Breast epithelium (tissue), 4 donors: ENCODE measurements at regions not wholly inside any gene's neighbourhood (a gene's known extent, or its start where the extent isn't known, plus 50 kb on each side); places are given as distances from the start of the nearest gene placed in this dataset.

Experiments
- DNase-seq, 2 donors: peaks; one replicate each; pipeline ENCODE4 v3.0.0-alpha.2; 2019; ENCODE audit warnings: low spot score in 2 of 2
- H3K27ac ChIP-seq, 2 donors: fragments of 200-600 bp; sonication (generic) in 1 of 2; one replicate each; pipeline ENCODE4 v1.5.1; 2016 to 2019; ENCODE audit warnings: mild to moderate bottlenecking in 1 of 2
- H3K27me3 ChIP-seq, 2 donors: fragments of 200-600 bp; sonication (generic) in 1 of 2; one replicate each; pipeline versions ENCODE4 v1.5.1 to v1.6.0; 2017 to 2019; ENCODE audit warnings: control low read depth in 1 of 2, mild to moderate bottlenecking in 1 of 2
- H3K36me3 ChIP-seq: fragments of 200-600 bp; one replicate; pipeline ENCODE4 v1.5.1; 2019
- H3K4me1 ChIP-seq, 2 donors: fragments of 200-600 bp; sonication (generic); one replicate each; pipeline ENCODE4 v1.5.1; 2016 to 2019; ENCODE audit warnings: control low read depth in 1 of 2
- H3K4me3 ChIP-seq, 3 donors: fragments of 200-600 bp; sonication (generic); 1 replicate in 2 of 3; 2 replicates in 1 of 3; pipeline ENCODE4 v1.5.1; 2016 to 2019; ENCODE audit warnings: mild to moderate bottlenecking in 3 of 3, moderate library complexity in 2 of 3
- H3K9me3 ChIP-seq, 2 donors: fragments of 200-600 bp; sonication (generic) in 1 of 2; one replicate each; pipeline ENCODE4 v1.5.1; 2016 to 2019; ENCODE audit warnings: control low read depth in 1 of 2
- CTCF ChIP-seq, 3 donors: fragments of 450-650 bp; IDR thresholded peaks; one replicate each; pipeline ENCODE4 v1.5.1; 2016 to 2017; ENCODE audit warnings: antibody characterized with exemption in 3 of 3, mild to moderate bottlenecking in 3 of 3, moderate library complexity in 3 of 3
- POLR2A ChIP-seq: fragments of 450-650 bp; IDR thresholded peaks from one replicate; pipeline ENCODE4 v1.6.1; 2016; ENCODE audit warnings: antibody characterized with exemption, mild to moderate bottlenecking, moderate library complexity
- POLR2AphosphoS5 ChIP-seq, 3 donors: sonication (generic); formaldehyde crosslinking; IDR thresholded peaks; one replicate each; pipeline ENCODE4 v1.6.1; 2017; ENCODE audit warnings: antibody characterized with exemption in 3 of 3
- intact Hi-C: fragments of 100-400 bp; cut with DNase I; formaldehyde crosslinking; loops from one replicate; pipeline ENCODE4 v1.15.1; 2023; ENCODE audit warnings: low total_unique reads

GRCh38 chr3:146830231-146830630 is 225.1 kb upstream of the PLSCR5 start:
- H3K4me3 ChIP-seq, result no peak overlapping the region
- H3K27ac ChIP-seq, result no peak overlapping the region
- H3K9me3 ChIP-seq, result no peaks in the 10 kb centered on the region
- H3K36me3 ChIP-seq, result no peaks in the 10 kb centered on the region
- TF ChIP-seq POLR2AphosphoS5 (IDR thresholded peaks at IDR 0.05) (no peak), CTCF (IDR thresholded peaks at IDR 0.05) (no peak), POLR2A (no peak)
- no peaks in the 10 kb centered on the region for H3K4me1 ChIP-seq
- intact Hi-C loops, result no loop called here
- DNase-seq, result no peak
- no peaks in the 10 kb centered on the region for H3K27me3 ChIP-seq

GRCh38 chr3:146827836-146828235 is 222.7 kb upstream of the PLSCR5 start:
- Histone ChIP-seq H3K4me3 (no peak overlapping the region), H3K36me3 (no peaks in the 10 kb centered on the region), H3K27ac (no peak overlapping the region), H3K4me1 (no peaks in the 10 kb centered on the region), H3K27me3 (no peaks in the 10 kb centered on the region), H3K9me3 (no peaks in the 10 kb centered on the region)
- DNase-seq, result no peak
- no peak for TF ChIP-seq CTCF (IDR thresholded peaks at IDR 0.05)
- intact Hi-C loops, result no loop called here

GRCh38 chr3:146823622-146824021 is 218.5 kb upstream of the PLSCR5 start:
- H3K27me3 ChIP-seq, result no peaks in the 10 kb centered on the region
- no peaks in the 10 kb centered on the region for H3K9me3 ChIP-seq
- no peak overlapping the region for H3K27ac ChIP-seq
- H3K4me1 ChIP-seq, result no peaks in the 10 kb centered on the region
- DNase-seq, result no peak
- H3K36me3 ChIP-seq, result no peaks in the 10 kb centered on the region
- intact Hi-C loops, result no loop called here
- H3K4me3 ChIP-seq, result no peak overlapping the region
- TF ChIP-seq CTCF (IDR thresholded peaks at IDR 0.05) (no peak), POLR2AphosphoS5 (IDR thresholded peaks at IDR 0.05) (no peak), POLR2A (no peak)

- H3K27me3 ChIP-seq, result no peaks in the 10 kb centered on the region
- H3K4me3 ChIP-seq, result no peak overlapping the region
- no peaks in the 10 kb centered on the region for H3K4me1 ChIP-seq
- no peaks in the 10 kb centered on the region for H3K9me3 ChIP-seq
- DNase-seq, result no peak
- TF ChIP-seq CTCF (IDR thresholded peaks at IDR 0.05) (no peak), POLR2AphosphoS5 (IDR thresholded peaks at IDR 0.05) (no peak), POLR2A (no peak)
- H3K27ac ChIP-seq, result no peak overlapping the region
- H3K36me3 ChIP-seq, result no peaks in the 10 kb centered on the region
- intact Hi-C loops, result no loop called here
These were observed 213.7 kb upstream of the PLSCR5 start for GRCh38 chr3:146818866-146819265.

- Histone ChIP-seq H3K4me3 (no peak overlapping the region), H3K36me3 (no peaks in the 10 kb centered on the region), H3K27ac (no peak overlapping the region), H3K27me3 (no peaks in the 10 kb centered on the region), H3K4me1 (no peaks in the 10 kb centered on the region), H3K9me3 (no peaks in the 10 kb centered on the region)
- no peak for DNase-seq
- intact Hi-C loops, result no loop called here
- TF ChIP-seq POLR2AphosphoS5 (IDR thresholded peaks at IDR 0.05) (no peak), POLR2A (no peak), CTCF (IDR thresholded peaks at IDR 0.05) (no peak)
These were observed 213.2 kb upstream of the PLSCR5 start for GRCh38 chr3:146818301-146818700.
